ENCODE measurements at regions not wholly inside any gene's neighbourhood (a gene's known extent, or its start where the extent isn't known, plus 50 kb on each side); places are given as distances from the start of the nearest gene placed in this dataset.

DNA sequence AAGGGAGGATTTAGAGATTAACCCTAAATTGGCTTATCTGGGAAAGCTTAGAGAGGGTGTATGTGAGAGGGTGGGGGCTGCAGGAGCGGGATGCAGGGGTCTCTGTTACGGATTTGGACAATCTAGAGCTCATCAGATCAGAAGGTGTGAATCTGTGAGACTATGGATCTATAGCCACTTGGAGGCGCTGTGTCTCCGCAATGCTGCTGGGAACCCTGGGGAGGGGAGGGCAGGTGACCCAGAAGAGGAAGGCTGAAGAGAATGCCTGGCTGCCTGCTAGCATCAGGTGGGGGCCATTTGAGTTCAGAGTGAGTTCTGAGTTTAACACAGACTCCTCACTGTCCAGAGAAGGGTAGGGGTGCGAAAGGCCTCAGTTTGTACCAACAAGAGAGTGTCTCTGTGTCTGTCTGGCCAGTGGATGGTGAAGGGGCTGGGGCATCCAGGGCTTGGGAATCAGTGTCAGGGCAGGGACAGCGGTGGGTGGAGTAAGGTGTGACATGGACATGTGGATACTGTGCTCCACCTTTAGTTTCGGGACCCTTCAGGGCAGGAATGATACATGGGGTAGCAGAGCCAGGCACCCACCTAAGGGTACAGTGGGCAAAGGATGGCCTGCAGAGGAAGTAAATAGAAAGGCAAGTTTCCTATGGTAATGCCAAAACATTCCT, 187.3 kb upstream of the PRSS58 start:
- Histone ChIP-seq H3K36me3 (no peaks in the 10 kb centered on the region), H3K9me3 (no peaks in the 10 kb centered on the region), H3K4me3 (no peak overlapping the region), H3K27me3 (peaks cover 0 to 6% of the 10 kb centered on the region in 2 donors), H3K4me1 (no peaks in the 10 kb centered on the region), H3K27ac (no peak overlapping the region)
- 60 to 66% methylated on average over 7 of the region's 7 CpGs for WGBS, 2 donors
- TF ChIP-seq POLR2A (IDR thresholded peaks at IDR 0.05) (no peak), EP300 (IDR thresholded peaks at IDR 0.05) (no peak)
- TF ChIP-seq, protein P1, sequence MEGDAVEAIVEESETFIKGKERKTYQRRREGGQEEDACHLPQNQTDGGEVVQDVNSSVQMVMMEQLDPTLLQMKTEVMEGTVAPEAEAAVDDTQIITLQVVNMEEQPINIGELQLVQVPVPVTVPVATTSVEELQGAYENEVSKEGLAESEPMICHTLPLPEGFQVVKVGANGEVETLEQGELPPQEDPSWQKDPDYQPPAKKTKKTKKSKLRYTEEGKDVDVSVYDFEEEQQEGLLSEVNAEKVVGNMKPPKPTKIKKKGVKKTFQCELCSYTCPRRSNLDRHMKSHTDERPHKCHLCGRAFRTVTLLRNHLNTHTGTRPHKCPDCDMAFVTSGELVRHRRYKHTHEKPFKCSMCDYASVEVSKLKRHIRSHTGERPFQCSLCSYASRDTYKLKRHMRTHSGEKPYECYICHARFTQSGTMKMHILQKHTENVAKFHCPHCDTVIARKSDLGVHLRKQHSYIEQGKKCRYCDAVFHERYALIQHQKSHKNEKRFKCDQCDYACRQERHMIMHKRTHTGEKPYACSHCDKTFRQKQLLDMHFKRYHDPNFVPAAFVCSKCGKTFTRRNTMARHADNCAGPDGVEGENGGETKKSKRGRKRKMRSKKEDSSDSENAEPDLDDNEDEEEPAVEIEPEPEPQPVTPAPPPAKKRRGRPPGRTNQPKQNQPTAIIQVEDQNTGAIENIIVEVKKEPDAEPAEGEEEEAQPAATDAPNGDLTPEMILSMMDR (IDR thresholded peaks at IDR 0.05), result no peak
- DNase-seq (ENCODE audit: low spot score in 2 of 2), result no peak

DNA sequence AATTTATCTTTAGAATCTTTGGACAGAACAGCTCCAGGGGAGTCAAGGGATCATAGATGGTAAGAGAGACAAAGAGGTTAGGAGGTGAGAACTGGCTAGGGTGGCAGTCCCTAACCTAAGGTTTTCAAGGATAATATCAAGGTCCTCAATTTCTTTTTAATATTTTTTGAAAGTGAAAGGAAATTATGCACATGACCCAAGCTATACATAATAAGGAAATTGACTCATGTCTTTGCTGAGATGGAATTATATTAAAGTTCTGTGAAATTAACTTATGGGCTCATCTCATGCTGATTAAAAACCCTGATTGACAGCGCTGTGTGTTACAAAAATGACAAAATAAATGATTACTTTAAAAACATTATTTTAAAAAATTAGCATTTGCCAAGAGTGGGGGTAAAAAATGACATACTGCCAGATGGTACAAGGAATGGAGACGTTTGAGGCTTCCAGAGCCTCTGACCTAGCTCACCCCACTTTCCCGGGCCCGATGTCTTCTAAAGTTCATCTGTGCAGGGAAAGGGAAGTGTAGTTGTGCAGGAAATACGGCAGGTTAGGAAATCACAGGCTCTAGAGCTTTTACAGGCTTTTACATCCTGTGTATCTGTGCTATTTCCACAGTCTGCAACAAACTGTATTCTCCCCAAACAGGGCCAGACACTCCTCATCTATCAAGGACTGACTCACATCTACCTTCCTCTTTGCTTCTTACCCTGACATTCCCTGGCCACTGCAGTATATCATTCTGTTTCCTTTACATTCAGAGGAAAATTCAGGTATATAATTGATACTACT, 185.6 kb upstream of the PRSS58 start:
- peaks cover 0 to 6% of the 10 kb centered on the region in 2 donors for H3K27me3 ChIP-seq

DNA sequence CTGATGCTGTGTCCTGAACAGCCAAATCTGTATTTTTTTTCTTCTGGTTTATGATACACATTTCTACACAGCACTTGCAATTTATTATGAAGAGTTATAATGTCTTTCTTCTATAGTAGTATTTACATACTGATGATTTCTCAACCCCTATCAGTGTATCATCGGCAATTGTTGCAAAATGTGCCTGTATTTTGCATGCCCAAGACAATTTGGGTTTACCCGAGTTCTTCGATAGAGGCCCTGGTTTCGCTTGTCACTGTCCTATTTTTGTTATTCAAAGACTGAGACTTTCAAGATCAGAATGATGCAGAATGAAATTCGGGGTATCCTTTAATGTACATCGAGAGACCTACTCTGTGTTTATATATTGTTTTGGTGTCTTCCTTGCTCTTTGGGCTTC, 184.5 kb upstream of the PRSS58 start:
- no peak overlapping the region for H3K4me3 ChIP-seq
- no peaks in the 10 kb centered on the region for H3K36me3 ChIP-seq
- H3K27me3 ChIP-seq, result peaks cover 0 to 6% of the 10 kb centered on the region in 2 donors
- no peak for DNase-seq (ENCODE audit: low spot score in 2 of 2)
- TF ChIP-seq EP300 (IDR thresholded peaks at IDR 0.05) (no peak), POLR2A (IDR thresholded peaks at IDR 0.05) (no peak)
- TF ChIP-seq, protein P1 (IDR thresholded peaks at IDR 0.05), result no peak
- 88 to 93% methylated on average over 6 of the region's 6 CpGs for WGBS, 2 donors
- no peaks in the 10 kb centered on the region for H3K4me1 ChIP-seq
- no peaks in the 10 kb centered on the region for H3K9me3 ChIP-seq
- no peak overlapping the region for H3K27ac ChIP-seq

More for the DNA sequence above, 185.6 kb upstream of the PRSS58 start:
- DNase-seq (ENCODE audit: low spot score in 2 of 2), result no peak
- no peak for TF ChIP-seq POLR2A (IDR thresholded peaks at IDR 0.05)
- no peak for TF ChIP-seq EP300 (IDR thresholded peaks at IDR 0.05)
- TF ChIP-seq, protein P1 (IDR thresholded peaks at IDR 0.05), result no peak
- H3K4me3 ChIP-seq, result no peak overlapping the region
- no peaks in the 10 kb centered on the region for H3K4me1 ChIP-seq
- no peaks in the 10 kb centered on the region for H3K36me3 ChIP-seq
- H3K9me3 ChIP-seq, result no peaks in the 10 kb centered on the region
- H3K27ac ChIP-seq, result no peak overlapping the region
- 47 to 49% methylated on average over 5 of the region's 5 CpGs for WGBS, 2 donors

DNA sequence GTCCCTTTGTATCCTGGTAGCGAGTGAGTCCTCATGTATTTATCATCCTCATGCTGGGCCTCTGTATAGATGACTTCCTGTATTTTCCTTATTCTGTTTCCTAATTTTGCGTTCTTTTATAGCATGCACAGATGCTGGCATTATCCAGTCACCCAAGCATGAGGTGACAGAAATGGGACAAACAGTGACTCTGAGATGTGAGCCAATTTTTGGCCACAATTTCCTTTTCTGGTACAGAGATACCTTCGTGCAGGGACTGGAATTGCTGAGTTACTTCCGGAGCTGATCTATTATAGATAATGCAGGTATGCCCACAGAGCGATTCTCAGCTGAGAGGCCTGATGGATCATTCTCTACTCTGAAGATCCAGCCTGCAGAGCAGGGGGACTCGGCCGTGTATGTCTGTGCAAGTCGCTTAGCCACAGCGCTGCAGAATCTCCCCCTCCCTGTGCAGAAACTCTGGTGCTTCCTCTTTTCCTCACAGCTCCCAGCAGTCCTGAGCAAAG, 183.1 kb upstream of the PRSS58 start:
- no peak for TF ChIP-seq POLR2A (IDR thresholded peaks at IDR 0.05)
- TF ChIP-seq, protein P1 (IDR thresholded peaks at IDR 0.05), result no peak
- no peak for TF ChIP-seq EP300 (IDR thresholded peaks at IDR 0.05)
- Histone ChIP-seq H3K9me3 (no peaks in the 10 kb centered on the region), H3K4me3 (no peak overlapping the region), H3K27ac (no peak overlapping the region), H3K36me3 (no peaks in the 10 kb centered on the region), H3K4me1 (no peaks in the 10 kb centered on the region), H3K27me3 (no peaks in the 10 kb centered on the region)
- WGBS, 2 donors, result 63% methylated on average over 9 of the region's 9 CpGs
- DNase-seq (ENCODE audit: low spot score in 2 of 2), result no peak

Data from tibial nerve (tissue), 4 donors.